ENCODE measurements at regions not wholly inside any gene's neighbourhood (a gene's known extent, or its start where the extent isn't known, plus 50 kb on each side); places are given as distances from the start of the nearest gene placed in this dataset.

DNA sequence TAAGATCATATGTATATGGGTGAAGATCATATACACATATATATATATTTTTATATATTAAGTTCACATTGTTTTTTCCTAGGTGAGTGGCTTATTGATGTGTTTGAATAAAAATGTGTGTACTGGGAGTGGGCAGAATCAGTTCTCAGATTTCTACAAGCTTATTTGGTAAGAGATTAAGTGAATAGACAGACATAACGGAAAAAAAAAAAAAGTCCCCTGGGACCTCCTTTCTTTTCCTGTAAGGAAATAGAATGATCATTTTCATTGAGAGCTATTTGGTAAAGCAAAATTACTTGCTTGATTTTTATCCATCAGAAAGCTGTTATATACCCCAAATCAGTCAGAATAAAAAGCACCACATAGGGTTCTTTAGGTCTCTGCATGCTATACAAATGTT lies 597.7 kb downstream of the PCDH18 start:
- in situ Hi-C loops (cut with HindIII; ENCODE audit: low pct_unique_long_range_greater_than_20kb, low sequenced_read_pairs): no loop called here
- DNase-seq (ENCODE audit: low read depth, low spot score): no peak

DNA sequence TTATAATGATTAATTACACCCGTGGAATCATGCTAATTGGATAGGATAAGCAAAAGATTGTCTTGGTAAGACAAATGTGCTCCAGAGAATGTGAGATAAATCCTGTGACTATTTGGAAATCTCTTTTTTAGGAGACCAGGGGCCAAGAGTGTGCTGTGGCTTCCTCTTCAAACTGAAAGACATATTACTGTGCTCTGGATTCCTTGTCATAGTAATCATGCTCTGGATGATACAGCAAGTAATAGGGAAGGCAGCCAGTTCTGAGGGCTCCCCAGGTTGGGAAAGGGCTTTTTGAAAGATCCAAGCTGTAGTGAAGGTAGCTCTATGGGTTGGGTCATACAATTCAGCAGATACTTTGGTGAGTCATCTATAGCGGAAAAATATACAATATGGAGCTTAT lies 600.5 kb downstream of the PCDH18 start:
- in situ Hi-C loops (cut with HindIII; ENCODE audit: low pct_unique_long_range_greater_than_20kb, low sequenced_read_pairs): no loop called here
- DNase-seq (ENCODE audit: low read depth, low spot score): no peak

DNA sequence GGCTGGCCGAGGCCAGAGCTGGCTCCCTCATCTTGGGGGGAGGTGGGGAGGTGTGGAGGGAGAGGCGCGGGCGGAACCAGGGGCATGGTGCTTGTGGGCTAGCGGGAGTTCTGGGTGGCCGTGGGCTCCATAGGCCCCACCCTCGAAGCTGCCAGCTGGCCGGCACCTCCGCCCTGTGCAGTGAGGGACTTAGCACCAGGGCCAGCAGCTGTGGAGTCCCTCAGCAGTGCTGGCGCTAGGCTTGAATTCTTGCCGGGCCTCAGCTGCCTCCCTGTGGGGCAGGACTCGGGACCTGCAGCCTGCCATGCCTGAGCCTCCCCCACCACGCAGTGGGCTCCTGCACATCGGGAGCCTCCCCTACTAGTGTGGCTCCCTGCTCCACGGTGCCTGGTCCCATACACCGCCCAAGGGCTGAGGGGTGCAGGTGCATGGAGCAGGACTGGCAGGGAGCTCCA lies 603.3 kb downstream of the PCDH18 start:
- DNase-seq (ENCODE audit: low read depth, low spot score): no peak
- in situ Hi-C loops (cut with HindIII; ENCODE audit: low pct_unique_long_range_greater_than_20kb, low sequenced_read_pairs): no loop called here

DNA sequence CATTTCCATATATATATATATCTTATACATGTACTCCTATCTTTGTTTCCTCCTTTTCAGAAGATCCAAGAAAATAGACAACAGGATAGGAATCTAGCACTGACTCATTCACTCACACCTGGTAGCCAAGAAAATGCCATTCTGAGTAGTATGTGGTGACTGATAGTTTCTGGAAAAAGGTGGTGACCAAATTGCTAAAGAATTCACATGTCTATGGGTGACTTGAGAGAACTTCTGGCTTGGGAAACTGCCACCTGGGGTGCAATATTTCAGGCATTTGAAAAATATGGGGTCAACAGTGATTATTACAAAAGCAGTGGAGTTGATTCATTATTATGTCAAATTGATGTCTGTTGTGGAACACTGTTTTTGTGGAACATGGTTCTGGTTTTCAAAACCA lies 605.1 kb downstream of the PCDH18 start:
- DNase-seq (ENCODE audit: low read depth, low spot score): no peak
- in situ Hi-C loops (cut with HindIII; ENCODE audit: low pct_unique_long_range_greater_than_20kb, low sequenced_read_pairs): no loop called here

DNA sequence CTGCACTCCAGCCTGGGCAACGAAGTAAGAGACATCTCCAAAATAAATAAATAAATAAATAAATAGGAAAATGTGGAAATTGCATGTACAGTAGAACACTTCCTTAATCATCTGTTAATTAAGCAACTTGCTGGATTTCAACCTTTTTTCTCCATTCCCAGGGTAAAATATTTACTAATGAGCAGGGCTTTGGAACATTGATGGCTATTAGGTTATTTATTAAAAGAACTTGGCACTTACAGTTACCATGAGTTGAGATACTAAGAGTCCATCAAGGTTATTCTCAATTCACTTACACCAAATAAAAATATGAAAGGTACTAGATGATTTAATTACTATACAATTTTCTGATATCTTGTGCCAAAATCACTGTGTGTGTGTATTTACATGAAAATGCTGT lies 607.1 kb downstream of the PCDH18 start:
- in situ Hi-C loops (cut with HindIII; ENCODE audit: low pct_unique_long_range_greater_than_20kb, low sequenced_read_pairs): no loop called here
- DNase-seq (ENCODE audit: low read depth, low spot score): no peak

DNA sequence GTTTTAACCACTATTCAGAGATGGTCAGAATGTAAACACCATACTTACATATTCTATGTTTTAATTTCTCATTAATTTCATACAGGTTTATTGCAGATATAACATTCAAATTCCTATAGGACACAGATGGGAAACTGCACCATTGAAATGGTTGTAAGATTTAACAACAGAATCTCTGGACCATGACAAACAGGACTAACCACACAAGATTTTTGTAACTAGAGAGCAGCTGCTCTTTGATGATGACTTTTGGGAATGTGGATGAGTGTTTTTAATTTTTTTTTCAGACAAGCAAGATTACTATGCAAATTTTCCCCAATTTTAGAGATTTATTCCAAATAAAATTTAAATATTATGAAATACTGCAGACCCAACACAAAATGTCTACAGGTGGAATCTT lies 610.2 kb downstream of the PCDH18 start:
- in situ Hi-C loops (cut with HindIII; ENCODE audit: low pct_unique_long_range_greater_than_20kb, low sequenced_read_pairs): no loop called here
- no peak for DNase-seq (ENCODE audit: low read depth, low spot score)

DNA sequence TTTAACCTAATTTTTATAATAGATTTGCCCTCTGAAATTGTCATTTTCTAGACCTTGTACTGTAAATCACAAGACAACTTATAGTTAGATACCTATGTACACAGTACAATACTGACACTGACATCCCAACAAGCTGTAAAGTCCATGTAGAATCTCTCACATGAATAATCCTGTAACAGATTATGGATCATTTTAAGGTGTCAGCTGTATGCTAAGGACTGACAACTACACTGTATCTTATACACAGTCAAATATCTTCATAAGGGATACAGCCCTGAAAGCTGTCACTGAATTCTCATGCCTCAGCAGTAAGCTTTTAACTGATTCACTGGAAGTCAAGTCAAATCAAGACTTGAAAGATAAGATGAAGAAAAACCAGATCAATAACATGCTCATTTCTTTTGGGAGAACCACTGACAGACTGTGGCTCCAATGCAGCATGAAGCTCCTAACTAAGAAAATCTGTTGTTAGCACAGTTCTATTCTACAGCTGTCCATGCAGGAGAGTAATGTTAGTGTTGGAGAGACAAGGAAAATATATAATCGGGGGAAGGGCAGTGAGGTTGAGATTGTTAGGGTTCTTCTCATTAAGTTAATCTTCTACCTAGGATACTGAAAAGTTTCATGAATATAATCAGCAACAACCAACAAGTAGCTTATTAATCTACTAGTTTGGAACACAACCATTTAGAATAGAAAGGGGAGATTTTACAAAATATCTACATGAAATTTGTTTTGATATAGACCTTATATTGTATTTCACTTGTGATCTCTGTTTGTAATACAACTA lies 612.0 kb downstream of the PCDH18 start:
- in situ Hi-C loops (cut with HindIII; ENCODE audit: low pct_unique_long_range_greater_than_20kb, low sequenced_read_pairs): no loop called here
- no peak for DNase-seq (ENCODE audit: low read depth, low spot score)

DNA sequence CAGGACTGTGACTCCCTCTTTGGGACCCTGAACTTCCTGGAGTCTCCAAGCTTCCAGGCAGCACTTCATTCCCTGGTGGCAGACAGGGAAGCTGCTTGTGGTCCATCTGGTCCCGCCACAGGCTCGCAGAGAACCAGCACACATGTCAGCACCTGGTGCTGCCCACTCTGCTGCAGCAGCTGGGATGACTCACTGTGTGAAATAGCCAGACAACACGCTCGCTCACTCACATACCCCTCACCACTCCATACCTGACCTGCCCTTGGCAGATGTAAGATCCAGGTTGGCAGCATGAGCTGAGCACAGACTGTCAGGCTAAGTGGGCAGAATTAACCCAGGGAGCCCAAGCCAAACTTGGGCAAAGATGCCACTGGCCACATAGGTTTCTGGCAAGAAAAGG lies 613.5 kb downstream of the PCDH18 start:
- DNase-seq (ENCODE audit: low read depth, low spot score): no peak
- in situ Hi-C loops (cut with HindIII; ENCODE audit: low pct_unique_long_range_greater_than_20kb, low sequenced_read_pairs): no loop called here

DNA sequence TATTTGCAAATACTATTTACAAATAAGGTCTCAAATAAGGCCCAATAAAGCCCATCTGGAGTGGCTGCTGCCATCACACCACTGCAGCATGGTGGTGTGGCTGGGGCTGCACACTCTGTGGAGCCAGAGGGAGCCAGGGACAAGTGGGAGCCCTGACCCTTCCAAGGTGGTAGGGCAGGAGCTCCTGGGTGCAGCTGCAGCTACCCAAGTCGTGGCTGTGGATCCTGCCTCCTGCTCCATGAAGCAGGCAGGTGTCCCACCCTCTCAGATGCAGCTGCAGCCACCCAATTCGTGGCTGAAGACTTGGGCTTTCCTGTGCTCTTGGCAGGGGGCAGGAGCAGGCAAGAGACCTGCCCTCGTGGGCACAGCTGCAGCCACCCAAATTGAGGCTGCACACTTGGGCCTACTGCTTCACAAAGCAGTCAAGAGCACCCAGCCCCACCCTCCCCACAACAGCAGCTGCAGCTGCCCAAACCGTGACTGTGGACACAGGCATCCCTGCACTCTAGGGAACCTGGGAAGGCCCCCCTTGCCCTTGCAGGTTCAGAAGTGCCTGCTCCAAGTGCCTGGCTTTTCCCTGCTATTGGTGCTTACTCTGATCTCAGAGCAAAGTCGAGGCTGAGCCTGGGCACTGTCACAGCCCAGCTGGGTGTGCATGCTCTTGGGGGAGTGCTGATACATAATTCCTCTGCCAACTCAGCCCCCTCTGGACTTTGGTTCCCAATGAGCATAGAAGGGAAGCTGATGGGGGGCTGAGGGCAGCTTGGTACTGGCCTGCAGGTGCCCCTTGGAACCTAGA lies 614.8 kb downstream of the PCDH18 start:
- in situ Hi-C loops (cut with HindIII; ENCODE audit: low pct_unique_long_range_greater_than_20kb, low sequenced_read_pairs): no loop called here
- DNase-seq (ENCODE audit: low read depth, low spot score): no peak

DNA sequence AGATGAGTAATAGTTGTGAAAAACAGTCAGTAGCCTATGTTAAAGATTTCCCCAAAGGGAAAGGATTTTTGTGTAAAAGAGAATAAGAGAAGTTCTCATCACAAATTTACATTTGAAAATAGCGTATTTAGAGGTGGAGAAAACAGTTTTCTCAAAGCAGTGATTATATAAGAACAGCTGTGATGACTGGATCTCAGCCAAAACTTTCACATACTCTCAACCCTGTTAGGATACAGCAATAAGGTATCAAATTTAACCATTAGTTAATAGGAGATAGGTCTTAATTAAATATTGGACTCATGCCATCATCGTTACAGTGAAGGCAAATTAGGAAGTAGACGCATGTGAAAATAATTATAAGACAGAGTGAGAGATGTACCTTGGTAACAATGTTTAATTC lies 622.7 kb downstream of the PCDH18 start:
- in situ Hi-C loops (cut with HindIII; ENCODE audit: low pct_unique_long_range_greater_than_20kb, low sequenced_read_pairs): no loop called here
- no peak for DNase-seq (ENCODE audit: low read depth, low spot score)

DNA sequence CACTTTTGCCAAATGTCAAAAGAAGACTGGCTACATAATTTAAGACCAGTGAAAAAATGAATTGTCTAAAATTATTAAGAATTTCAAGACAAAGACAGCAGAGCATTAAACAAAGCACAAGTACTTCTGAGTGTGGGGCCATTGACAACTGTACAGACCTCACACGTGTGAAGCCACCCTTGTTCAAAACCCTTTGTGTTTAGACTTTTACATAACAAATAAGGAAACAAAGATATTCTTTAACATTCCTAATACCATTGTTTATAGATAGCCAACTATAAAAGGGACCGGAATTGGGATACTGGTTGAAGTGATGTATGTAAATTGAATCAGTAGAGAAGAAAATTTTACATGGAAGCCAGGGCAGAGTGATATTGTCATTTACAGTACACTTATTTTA lies 624.2 kb downstream of the PCDH18 start:
- in situ Hi-C loops (cut with HindIII; ENCODE audit: low pct_unique_long_range_greater_than_20kb, low sequenced_read_pairs): no loop called here
- no peak for DNase-seq (ENCODE audit: low read depth, low spot score)

DNA sequence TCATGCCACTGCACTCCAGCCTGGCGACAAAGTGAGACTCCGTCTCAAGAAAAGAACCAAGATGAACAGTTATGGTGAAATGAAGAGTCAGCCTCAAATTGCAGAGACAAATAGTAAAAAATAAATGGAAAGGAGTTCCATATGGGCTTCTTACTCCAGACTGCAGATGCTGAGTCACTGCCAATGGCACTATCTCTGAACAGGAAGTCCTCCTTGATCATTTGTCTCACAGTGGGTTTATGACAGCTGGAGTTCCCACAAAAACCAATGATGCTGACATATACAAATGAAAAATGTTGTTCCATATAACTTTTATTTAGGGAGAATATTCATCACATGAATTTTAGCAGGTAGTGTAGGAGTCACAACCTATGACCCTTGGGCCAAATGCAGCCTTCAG lies 631.6 kb downstream of the PCDH18 start:
- DNase-seq (ENCODE audit: low read depth, low spot score): no peak
- in situ Hi-C loops (cut with HindIII; ENCODE audit: low pct_unique_long_range_greater_than_20kb, low sequenced_read_pairs): no loop called here

DNA sequence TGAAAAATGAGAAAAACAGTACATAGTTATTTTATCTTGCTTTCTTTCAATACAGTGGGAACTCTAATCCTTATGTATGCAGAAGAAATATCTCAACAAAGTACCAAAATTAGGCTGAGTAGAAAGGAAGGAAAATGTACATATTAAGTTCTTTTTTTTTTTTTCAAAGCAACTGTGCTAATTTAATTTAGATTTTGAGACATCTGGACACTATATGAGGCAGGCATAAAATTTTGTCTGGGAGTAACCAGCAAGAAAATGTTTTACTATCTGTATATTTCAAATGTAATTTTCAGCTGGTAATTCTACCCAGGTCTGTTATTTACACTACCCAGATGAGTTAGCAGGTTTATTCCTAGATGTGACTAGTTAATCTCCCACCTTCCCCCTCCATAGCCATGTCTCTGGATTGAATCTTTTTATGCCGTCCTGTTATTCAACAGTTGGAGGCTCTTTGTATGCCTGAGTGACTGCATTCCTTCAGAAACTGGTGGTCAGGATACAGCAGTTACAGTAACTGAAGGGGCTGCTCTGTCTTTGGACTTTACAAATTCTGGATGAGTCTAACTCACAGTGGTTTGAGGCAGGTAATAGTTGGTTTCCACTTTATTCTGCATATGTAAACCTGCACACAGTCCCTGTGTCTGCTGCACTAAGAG lies 633.6 kb downstream of the PCDH18 start:
- in situ Hi-C loops (cut with HindIII; ENCODE audit: low pct_unique_long_range_greater_than_20kb, low sequenced_read_pairs): no loop called here
- no peak for DNase-seq (ENCODE audit: low read depth, low spot score)

DNA sequence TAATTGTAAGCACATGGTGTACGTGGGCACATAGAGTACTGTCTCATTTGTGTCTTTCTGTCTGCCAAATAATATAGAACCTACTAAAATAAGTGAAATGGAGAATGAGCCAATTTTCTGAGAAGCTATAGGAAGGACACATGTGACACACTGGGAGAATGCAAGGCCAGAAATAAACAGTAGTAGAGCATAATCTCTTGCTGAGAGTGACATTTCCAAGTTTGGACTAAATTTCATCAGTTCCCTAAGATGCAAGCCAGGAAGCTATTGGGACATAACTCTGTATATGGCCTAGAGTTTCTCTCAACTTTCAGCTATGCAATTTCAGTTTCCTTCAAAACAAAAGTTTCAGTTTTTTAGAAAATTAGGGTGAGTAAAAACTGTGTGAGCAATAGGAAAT lies 638.7 kb downstream of the PCDH18 start:
- in situ Hi-C loops (cut with HindIII; ENCODE audit: low pct_unique_long_range_greater_than_20kb, low sequenced_read_pairs): no loop called here
- DNase-seq (ENCODE audit: low read depth, low spot score): no peak

DNA sequence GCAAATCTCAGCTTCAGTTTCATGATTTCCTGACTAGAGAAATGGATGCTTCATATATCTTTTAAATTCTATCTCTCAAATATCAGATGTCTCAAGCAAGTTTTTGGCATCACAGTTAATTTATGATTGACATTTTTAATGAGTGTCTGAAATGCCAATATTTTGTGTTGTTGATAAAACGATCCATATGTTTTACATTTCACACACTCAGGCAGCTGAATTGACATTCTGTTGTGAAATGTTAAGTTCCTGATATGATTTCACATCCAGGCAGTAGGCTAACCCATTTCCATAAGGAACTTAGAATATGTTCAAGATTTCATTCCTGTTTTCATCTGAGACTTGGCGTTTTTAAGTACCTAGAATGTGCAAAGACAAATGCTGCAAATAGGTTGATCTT lies 650.6 kb downstream of the PCDH18 start:
- in situ Hi-C loops (cut with HindIII; ENCODE audit: low pct_unique_long_range_greater_than_20kb, low sequenced_read_pairs): no loop called here

DNA sequence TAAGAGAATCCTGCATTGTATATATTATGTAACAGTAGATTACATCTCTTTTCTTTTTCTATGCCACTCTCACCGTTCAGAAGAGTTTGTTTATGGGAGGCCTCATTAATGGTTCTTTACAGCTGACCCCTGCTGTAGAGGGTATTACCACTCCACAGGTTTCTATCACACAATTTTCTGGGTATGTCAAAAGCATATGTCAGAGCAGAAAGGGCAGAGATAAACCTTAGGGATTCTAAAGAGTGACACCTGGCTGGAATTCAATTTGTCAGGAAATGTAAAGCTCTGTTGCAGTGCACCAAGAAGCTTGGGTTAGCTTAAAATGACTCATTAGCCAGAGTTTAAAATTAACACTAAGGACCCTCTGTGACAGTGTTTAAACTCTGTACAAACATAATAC lies 658.7 kb downstream of the PCDH18 start:
- DNase-seq (ENCODE audit: low read depth, low spot score): no peak
- in situ Hi-C loops (cut with HindIII; ENCODE audit: low pct_unique_long_range_greater_than_20kb, low sequenced_read_pairs): no loop called here

More for the DNA sequence above, 650.6 kb downstream of the PCDH18 start:
- DNase-seq (ENCODE audit: low read depth, low spot score): no peak

DNA sequence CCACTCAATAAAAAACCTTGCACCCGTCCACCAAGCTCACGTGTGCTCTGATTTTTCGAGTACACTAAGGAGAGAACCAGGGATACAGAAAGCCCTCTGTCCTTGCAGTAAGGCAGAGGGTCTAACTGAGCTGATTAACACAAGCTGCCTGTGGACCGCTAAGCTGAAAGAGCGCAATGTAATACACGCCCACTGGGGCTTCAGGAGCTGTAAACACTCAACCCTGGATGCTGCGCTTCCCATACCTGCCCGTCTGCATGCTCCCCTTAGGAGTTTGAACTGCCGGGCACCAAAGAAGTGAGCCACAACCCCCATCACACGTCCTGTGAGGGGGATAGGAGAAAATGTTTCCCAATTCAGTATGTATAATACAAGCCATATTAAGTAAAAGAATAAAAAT lies 664.8 kb downstream of the PCDH18 start:
- in situ Hi-C loops (cut with HindIII; ENCODE audit: low pct_unique_long_range_greater_than_20kb, low sequenced_read_pairs): no loop called here
- DNase-seq (ENCODE audit: low read depth, low spot score): no peak

DNA sequence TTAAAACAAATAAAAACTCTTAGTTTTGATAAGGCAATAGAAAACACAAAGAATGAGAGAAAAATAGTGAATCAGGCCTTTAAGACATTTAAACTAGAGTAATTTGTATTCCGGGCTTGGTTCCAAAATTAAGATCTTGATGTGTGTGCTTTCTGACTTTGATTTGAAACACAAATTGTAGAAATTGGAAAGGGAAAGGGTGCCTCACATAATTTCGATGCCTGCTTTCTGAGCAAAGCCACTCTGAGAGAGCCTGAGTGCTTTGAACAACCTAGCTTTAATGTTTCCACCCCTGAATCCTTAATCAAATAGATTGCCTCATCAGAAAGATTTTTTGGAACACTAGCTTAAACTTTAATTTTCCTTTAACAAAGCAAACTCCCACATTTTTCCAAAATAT lies 666.8 kb downstream of the PCDH18 start:
- DNase-seq (ENCODE audit: low read depth, low spot score): no peak
- in situ Hi-C loops (cut with HindIII; ENCODE audit: low pct_unique_long_range_greater_than_20kb, low sequenced_read_pairs): no loop called here
